GM21576 (cell line): ENCODE measurements at regions not wholly inside any gene's neighbourhood (a gene's known extent, or its start where the extent isn't known, plus 50 kb on each side); places are given as distances from the start of the nearest gene placed in this dataset.

Source experiments
- ATAC-seq: cut with Tn5 transposase; IDR thresholded peaks from one replicate; pipeline ENCODE4 v1.9.1; 2021; ENCODE audit warnings: mild to moderate bottlenecking, moderate library complexity; ENCODE audit not compliant: unreplicated experiment

GRCh38 chr16:86632206-86632605 is 53.9 kb downstream of the FOXL1 start:
- ATAC-seq: no peak

GRCh38 chr16:86632944-86633343 is 54.6 kb downstream of the FOXL1 start:
- ATAC-seq: no peak

GRCh38 chr16:86634292-86634691 is 55.9 kb downstream of the FOXL1 start:
- no peak for ATAC-seq

GRCh38 chr16:86635176-86635876 is 57.0 kb downstream of the FOXL1 start:
- no peak for ATAC-seq

- no peak for ATAC-seq
Observed at GRCh38 chr16:86635926-86636325, 57.6 kb downstream of the FOXL1 start.

GRCh38 chr16:86637744-86638143 is 59.4 kb downstream of the FOXL1 start:
- no peak for ATAC-seq

GRCh38 chr16:86638642-86639041 is 60.3 kb downstream of the FOXL1 start:
- ATAC-seq: no peak

GRCh38 chr16:86639354-86639753 is 61.0 kb downstream of the FOXL1 start:
- no peak for ATAC-seq

- no peak for ATAC-seq
Observed at GRCh38 chr16:86640265-86640843, 62.0 kb downstream of the FOXL1 start.

- ATAC-seq: no peak
Observed at GRCh38 chr16:86642087-86642486, 63.7 kb downstream of the FOXL1 start.

GRCh38 chr16:86643671-86644070 is 65.3 kb downstream of the FOXL1 start:
- ATAC-seq: no peak

- ATAC-seq: no peak
Observed at GRCh38 chr16:86647561-86647960, 69.2 kb downstream of the FOXL1 start.

GRCh38 chr16:86649875-86650274 is 71.5 kb downstream of the FOXL1 start:
- no peak for ATAC-seq

- no peak for ATAC-seq
Observed at GRCh38 chr16:86651013-86651627, 72.8 kb downstream of the FOXL1 start.

- ATAC-seq: no peak
Observed at GRCh38 chr16:86651823-86652222, 73.5 kb downstream of the FOXL1 start.

- no peak for ATAC-seq
Observed at GRCh38 chr16:86653285-86654006, 75.1 kb downstream of the FOXL1 start.

- no peak for ATAC-seq
Observed at GRCh38 chr16:86657972-86658371, 79.6 kb downstream of the FOXL1 start.

GRCh38 chr16:86660623-86661022 is 82.3 kb downstream of the FOXL1 start:
- no peak for ATAC-seq

GRCh38 chr16:86661706-86662105 is 83.4 kb downstream of the FOXL1 start:
- no peak for ATAC-seq

GRCh38 chr16:86662195-86662594 is 83.8 kb downstream of the FOXL1 start:
- ATAC-seq: no peak

- no peak for ATAC-seq
Observed at GRCh38 chr16:86662740-86663139, 84.4 kb downstream of the FOXL1 start.
